NOMO-1 (cell line): ENCODE measurements at regions not wholly inside any gene's neighbourhood (a gene's known extent, or its start where the extent isn't known, plus 50 kb on each side); places are given as distances from the start of the nearest gene placed in this dataset.
"Not testable (repeated sequence)": the region's sequence is repeated elsewhere in the genome, so short reads cannot be mapped to it uniquely, and the experiment has no call there.

ENCODE experiments used
- DNase-seq, 2 experiments: peaks; one replicate each; lab custom pipeline; 2025; ENCODE audit not compliant: unreplicated experiment in 2 of 2; lab: John Stamatoyannopoulos, UW

DNA sequence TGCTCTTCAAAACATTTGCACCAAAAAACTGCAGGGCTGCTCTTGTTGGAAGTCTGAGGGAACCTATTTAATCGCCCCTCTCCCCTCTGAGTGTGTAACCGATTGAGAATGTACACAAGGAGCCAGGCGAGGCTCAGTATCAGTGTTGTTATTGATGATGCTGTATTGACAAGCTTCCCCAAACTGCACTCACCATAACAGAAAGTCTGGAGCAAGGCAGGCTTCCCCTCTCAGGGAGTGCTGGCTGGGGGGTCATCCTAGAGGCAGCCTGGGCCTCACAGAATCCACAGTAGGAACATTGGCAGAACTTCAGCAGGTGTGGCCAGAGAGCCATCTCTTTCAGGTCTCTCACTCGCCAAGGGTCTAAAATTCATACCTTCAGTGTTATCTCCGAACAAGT lies 58.1 kb upstream of the TUNAR start:
- no peak for DNase-seq

DNA sequence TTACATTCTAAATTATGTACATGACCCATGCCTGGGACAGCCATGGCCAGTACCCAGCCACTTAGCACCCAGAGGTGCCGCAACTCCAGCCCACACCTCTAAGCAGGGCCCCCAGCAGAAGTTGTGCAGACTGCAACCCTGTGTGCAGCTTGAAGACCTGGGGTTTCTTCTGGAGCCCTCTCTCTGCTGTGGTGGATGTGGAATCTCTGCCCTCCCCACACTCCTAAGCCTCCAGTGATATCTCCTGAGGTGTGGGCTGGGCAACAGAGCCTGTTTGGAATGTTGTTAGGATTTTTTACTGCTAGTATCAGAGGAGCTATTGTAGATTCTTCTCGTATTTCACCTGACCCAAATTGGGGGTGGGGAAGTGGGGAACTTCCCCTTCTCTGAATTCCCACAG lies 59.4 kb upstream of the TUNAR start:
- no peak for DNase-seq

DNA sequence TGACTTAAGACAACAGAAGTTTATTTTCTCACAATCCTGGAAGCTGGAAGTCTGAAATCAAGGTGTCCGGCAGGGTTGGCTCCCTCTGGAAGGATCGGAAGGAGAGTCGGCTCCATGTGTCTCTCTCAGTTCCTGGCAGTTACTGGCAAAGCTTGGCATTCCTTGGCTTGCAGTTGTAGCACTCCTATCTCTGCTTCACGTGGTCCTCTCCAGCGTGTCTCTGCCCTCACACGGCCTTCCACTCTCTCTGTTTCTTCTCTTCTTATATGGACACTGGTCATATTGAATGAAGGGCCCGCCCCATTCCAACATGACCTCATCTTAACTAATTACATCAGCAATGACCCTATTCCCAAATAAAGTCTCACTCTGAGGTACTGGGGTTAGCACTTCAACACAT lies 60.1 kb upstream of the TUNAR start:
- DNase-seq: no peak

DNA sequence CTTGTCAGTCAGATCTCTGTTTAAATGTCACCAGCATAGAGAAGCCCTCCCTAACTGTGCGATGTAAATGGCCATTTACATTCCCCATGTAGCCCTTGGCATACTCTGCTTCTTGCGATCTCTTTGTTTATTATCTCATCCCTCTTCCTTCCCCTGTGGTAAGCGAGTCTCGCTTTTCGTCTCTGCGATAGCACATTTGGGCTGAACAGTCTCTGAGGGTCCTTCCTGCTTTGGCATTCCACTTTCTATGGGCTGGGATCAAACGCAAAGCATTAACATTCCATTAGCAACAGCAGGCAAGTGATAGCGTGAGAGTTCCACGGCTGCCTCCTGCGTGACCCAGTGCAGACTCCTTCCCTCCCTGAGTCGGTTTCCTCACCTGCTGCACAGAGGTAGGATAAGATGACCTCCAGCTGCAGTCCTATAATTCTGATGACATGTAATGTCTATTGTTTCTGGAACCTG lies 61.4 kb upstream of the TUNAR start:
- no peak for DNase-seq

DNA sequence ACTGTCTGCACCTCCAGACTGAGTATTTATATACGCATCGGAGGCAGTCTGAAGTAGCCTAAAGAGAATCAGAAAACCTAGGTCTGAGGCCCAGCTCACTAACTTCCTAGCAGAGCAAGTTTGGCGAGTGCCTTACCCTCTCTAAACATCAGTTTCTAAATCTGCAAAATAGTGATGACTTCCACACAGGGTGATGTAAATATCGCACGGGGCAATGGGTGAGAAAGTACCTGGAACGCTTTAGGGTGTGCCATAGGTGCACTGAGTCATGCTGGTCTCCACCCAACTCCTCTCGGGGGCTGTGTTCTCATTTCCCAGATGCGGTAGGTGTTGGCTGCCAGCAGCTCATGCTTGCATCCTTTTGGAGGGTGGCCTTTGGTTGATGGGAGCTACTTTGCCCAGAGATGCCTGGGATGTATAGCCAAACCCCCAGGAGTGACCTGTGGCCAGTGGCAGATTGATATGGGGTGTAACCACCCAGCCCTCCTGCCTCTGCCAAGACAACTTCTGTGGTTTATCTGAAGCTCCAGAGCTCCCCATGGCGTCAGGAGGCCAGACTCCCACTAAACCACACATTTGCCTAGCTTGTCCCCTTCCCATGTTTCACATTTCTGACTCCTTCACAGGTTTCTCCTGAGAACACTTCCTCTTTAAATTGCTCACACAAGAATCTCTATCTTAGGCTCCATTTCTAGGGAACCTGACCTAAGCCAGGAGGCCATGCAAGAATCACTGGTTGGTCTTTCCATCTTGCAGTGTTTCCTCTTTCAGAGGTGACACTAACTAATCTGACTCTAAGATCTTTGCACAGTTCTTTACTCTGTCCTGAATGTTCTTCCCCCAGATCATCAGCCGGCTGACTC lies 62.0 kb upstream of the TUNAR start:
- peak in 1 of 2 experiments; percentile 7 for DNase-seq

DNA sequence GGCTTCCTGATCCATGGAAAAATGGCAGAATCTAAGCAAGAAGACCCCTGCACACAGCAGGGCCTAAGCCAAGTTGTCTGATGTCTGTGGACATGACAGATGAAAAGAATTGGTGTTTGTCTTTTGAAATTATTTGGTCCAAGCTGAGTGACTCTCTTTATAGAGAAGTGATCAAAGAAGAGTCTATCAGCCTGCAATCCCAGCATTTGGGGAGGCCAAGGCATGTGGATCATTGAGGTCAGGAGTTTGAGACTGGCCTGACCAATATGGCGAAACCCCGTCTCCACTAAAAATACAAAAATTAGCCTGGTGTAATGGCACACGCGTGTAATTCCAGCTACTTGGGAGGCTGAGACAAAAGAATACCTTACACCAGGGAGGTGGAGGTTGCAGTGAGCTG lies 64.8 kb upstream of the TUNAR start:
- no peak for DNase-seq

DNA sequence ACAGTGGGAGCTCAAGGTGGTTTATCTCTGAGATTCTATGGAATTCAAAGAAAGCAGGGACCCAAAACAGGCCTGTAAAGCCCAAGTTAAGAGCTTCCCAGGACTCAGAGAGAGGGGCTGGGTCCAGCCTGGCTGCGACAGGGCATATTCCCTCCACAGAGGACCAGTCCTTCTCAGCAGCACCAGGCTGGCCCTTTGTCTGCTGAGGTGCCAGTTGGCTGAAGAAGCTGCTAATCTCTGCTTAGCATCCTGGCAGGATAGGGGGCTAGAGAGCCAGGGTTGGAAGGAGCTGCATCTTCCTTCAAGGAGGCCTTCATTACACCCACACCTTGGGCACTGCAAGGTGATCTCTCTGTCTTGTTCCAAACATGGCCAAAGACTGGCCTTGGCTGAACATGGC lies 68.3 kb upstream of the TUNAR start:
- no peak for DNase-seq

DNA sequence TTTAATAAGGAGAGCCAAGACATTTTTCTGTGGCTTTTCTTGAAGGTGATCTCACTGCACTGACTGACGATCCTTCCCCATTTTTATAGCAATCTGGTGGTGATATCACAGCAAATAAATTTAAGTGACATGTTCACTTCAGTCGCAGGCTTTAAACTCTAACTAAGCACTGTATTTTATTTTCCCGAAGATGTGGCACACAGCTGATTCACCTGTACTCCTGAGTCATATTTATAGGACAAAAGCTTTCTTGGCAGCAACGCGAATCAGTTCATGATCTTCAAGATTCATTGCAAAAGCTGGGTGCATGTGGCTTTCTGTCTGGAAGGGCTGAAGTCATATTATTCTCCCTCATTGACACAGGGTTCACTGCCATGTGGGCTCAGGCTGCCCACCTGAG lies 79.8 kb upstream of the TUNAR start:
- DNase-seq: no peak

DNA sequence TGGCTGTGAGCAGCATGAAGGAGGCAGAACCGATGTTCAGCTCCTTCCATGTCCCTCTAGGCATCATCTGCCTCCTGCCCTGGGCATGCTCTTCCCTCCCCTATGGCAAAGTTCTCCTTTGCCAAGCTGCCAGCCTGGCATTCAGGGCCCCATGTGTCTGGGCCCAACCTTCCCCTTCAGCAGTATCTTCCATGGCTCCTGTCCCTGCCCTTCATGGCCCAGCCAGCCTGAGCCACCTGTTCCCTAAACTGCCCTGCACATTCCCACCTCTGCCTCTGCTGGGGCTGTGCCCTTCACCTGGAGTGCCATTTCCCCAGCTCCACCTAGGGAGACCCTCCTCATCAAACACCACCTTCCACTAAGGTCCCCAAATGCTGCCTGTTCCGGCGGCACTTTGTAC lies 74.0 kb upstream of the TCL1A start:
- no peak for DNase-seq

DNA sequence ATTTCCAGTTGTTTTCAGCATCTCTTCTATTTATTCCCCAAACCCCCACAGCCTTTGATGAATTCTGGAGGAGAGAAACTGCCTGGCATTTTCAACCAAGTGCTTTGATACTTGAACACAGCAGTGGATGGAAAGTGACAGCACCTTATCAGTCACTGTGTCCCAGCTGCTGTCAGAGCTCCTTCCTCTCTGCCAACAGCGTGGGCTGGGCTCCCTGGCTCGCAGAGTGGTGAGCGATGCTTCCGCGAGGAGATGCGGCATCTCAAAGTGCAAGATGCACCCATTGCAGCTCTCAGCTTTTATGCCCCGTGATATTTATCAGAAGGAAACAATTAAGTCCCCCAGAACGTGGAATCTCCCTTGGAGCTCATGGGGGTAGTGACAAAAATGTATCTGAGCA lies 72.6 kb upstream of the TCL1A start:
- no peak for DNase-seq

DNA sequence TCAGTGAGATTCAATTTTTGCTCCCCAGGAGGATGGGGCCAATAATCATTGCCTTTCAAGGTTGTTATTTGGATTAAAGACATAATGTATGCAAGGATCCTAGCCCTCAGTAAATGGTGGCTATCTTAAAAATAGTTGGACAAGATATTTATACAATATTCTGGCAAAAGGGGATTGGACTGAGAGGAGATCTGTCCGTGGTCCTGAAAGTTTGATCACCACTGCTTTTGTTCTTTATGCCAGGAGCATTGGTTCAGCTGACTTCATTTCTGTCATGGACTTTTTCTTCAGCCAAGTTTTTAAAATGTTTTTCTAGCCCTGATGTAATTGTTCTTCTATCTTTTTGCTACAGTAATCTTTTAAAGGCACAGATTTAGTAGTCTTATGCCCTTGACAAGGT lies 70.2 kb upstream of the TCL1A start:
- DNase-seq: peak in 1 of 2 experiments; percentile 23

DNA sequence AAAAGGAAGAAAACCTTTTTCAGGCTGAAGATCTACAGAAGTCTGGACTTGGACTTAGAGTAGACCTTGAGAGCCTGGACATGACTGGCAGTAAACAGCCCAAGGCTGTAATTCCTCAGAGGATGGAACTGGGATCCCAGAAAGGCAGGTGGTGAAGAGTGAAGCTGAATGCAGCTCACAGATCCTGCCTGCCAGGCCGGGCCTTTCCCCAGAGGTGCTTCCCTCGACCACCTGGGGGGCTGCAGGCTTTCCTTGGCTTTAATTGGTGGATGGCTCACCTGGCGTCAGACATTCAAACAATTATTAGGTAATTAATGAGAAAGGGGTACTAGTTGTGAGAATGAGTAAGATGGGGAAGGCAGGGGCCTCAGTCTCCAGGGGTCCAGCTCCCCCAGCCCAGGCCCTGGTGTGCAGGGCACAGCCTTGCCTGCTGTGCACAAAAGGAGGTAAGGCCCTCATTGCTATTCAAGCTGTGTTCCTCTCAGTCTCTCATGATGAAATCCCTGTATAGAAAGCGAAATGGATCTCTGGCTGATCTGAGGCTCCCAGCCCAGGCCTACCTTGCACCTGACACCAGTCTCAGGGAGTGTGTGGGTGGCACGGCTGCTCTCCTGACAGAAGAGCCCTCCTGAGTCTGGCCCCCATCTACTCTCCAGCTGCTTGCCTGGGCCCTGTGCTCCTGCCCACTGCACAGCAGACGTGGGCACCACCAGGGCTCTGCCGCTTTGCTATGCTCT lies 63.0 kb upstream of the TCL1A start:
- DNase-seq: no peak

DNA sequence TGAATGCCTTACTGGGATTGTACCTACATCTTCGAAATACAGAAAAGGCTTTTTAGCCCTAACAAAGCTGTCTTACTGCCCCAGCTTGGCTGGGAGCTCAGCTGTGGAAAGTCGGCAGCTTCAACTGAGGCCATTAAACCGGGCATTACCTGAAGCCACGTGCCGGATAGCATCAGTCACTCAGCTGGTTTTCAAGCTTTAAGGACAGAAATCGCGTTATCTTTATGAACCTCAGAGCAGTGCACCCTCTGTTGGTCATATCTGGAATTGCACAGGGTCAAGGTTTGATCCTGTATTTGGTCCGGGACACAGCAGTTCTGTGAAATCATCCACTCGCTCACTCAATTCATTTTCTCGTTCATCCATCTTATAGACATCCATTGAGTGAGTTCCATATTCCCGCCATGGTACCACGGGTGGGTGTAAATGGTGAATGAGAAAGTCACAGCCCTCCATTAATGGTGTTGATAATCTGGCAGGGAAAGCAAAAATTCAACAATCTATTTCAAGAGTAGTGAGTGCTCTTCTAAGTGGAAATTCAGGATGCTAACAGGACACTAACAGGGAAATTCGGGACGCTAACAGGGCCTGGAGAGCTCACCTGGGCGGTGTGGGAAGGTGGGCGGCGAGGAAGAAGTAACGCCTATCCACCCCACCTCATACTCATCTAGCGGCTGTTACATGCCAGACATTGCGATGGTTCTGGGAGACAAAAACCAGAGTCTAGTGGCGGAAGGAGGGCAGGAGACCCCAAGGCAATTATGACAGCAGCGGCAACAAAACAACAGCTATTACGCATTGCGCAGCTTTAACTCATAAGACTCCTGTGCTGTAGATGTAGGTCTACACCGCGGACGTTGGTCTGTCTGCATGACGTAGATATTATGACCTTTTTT lies 60.6 kb upstream of the TCL1A start:
- peak in 1 of 2 experiments; percentile 13 for DNase-seq

DNA sequence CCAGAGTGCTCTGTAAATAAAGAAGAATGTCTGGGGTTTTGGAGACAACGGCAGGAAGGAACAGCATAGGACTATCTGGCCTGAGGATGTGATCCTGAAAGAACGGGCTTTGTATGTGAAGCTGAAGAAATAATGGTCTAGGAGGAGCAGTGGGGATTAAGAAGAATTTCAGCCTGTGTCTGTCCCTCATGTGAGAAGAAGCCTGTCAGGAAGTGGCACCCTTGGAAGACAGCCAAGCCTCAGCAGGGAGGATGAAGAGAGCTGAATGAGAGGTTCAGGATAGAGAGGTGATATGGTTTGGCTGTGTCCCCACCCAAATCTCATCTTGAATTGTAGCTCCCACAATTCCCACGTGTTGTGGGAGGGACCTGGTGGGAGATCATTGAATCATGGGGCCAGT lies 56.9 kb upstream of the TCL1A start:
- no peak for DNase-seq

DNA sequence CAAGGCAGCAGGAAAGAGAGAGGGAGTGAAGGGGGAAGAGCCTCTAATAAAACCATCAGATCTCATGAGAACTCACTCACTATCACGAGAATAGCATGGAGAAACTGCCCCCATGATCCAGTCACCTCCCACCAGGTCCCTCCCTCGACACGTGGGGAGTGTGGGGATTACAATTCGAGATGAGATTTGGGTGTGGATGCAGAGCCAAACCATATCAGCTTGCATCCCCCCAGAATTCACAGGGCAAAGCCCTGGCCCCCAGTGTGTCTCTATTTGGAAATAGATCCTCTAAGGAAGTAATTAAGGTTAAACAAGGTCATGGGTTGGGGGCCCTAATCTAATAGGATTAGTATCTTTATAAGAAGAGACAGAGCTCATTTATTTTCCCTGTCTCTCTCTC lies 56.1 kb upstream of the TCL1A start:
- no peak for DNase-seq

DNA sequence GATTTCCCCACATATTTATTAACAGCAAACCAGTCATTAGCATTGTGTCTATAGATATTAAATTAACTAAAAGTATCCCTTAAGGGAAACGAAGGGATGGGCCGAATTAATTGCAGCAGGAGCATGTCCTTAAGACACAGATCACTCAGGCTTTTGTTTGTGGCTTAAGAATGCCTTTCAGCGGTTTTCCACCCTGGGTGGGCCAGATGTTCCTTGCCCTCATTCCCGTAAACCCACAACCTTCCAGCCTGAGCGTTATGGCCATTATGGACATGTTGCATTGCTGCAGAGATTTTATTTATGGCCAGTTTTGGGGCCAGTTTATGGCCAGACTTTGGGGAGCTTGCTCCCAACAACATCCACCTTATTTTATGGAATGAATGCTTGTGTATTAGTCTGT lies 55.5 kb upstream of the TCL1A start:
- not testable (repeated sequence) for DNase-seq

DNA sequence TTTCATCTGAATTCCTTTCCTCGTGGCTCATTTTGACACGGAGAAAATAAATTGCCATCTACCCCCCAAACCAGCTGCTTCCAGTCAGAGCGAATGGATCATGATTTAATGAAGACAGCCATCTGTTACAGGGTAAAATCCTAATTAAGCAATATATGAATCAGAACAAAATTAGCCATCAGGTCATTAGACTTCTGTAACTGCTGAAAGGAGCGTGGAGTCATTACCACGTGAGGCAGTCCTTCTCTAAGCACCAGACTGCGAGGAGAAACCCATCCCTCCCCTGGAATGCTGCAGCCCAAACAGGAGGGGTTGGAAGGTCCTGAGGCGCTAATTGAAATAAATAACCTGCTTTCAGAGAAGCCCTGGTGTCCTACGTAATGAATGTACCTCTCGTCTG lies 51.1 kb upstream of the TCL1A start:
- no peak for DNase-seq

DNA sequence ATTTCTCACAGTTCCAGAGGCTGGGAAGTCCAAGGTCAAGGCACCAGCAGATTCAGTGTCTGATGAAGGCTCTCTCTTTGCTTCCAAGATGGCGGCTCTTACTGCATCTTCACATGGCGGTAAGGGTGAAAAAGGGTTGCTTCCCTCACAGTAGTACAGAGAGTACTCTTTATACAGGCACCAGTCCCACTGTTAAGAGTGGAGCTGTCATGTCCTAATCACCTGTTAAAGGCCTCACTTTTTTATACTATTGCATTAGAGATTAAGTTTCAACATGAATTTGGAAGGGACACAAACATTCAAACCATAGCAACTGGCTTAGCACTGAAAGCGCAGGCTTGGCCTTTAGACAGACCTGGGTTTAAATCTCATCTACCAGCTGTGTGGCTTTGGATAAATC lies 50.0 kb upstream of the TCL1A start:
- DNase-seq: no peak
